ENCODE measurements at regions not wholly inside any gene's neighbourhood (a gene's known extent, or its start where the extent isn't known, plus 50 kb on each side); places are given as distances from the start of the nearest gene placed in this dataset.

GRCh38 chr3:116607205-116607604 lies 102.4 kb upstream of the TUSC7 start:
- no peak for TF ChIP-seq CTCF (IDR thresholded peaks at IDR 0.05; ENCODE audit: insufficient read depth, low read length)
- TF ChIP-seq, protein P1, sequence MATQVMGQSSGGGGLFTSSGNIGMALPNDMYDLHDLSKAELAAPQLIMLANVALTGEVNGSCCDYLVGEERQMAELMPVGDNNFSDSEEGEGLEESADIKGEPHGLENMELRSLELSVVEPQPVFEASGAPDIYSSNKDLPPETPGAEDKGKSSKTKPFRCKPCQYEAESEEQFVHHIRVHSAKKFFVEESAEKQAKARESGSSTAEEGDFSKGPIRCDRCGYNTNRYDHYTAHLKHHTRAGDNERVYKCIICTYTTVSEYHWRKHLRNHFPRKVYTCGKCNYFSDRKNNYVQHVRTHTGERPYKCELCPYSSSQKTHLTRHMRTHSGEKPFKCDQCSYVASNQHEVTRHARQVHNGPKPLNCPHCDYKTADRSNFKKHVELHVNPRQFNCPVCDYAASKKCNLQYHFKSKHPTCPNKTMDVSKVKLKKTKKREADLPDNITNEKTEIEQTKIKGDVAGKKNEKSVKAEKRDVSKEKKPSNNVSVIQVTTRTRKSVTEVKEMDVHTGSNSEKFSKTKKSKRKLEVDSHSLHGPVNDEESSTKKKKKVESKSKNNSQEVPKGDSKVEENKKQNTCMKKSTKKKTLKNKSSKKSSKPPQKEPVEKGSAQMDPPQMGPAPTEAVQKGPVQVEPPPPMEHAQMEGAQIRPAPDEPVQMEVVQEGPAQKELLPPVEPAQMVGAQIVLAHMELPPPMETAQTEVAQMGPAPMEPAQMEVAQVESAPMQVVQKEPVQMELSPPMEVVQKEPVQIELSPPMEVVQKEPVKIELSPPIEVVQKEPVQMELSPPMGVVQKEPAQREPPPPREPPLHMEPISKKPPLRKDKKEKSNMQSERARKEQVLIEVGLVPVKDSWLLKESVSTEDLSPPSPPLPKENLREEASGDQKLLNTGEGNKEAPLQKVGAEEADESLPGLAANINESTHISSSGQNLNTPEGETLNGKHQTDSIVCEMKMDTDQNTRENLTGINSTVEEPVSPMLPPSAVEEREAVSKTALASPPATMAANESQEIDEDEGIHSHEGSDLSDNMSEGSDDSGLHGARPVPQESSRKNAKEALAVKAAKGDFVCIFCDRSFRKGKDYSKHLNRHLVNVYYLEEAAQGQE (IDR thresholded peaks at IDR 0.05; ENCODE audit: insufficient replicate concordance, low read depth) = no peak

Measured in HL-60 (cell line).